ENCODE measurements at regions not wholly inside any gene's neighbourhood (a gene's known extent, or its start where the extent isn't known, plus 50 kb on each side); places are given as distances from the start of the nearest gene placed in this dataset.

DNA sequence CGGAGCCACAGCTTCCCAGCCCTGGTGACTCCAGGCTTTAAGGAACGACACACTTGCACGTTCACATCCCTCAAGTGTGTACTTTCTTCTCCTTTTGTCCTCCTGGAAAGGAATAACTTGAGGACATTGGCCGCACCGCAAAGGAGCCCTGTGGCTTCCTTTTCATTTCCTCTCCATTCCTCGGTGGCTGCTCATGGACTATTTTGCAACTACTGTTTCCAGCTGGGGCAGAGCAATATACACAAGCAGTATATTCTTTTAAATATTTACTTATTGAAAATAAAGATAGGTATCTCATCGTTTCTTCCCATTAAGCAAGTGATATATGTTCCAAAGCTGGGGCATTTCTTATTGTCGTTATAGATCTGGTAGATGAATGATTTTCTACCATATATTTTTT lies 97.2 kb upstream of the LYZL1 start:
- Mint-ChIP-seq H3K36me3 (ENCODE audit: low read depth, unreplicated experiment) (no peaks in the 10 kb centered on the region), H3K4me1 (ENCODE audit: low read depth, unreplicated experiment) (peaks cover 4% of the 10 kb centered on the region), H3K4me3 (ENCODE audit: unreplicated experiment) (no peak overlapping the region), H3K9me3 (ENCODE audit: unreplicated experiment) (peaks cover 13% of the 10 kb centered on the region), H3K27me3 (ENCODE audit: low read depth, unreplicated experiment) (peaks cover 2% of the 10 kb centered on the region), H3K27ac (ENCODE audit: unreplicated experiment) (no peak overlapping the region)
- Histone ChIP-seq H3K36me3 (ENCODE audit: insufficient read depth, low read length) (no peaks in the 10 kb centered on the region), H3K4me3 (ENCODE audit: insufficient read depth, low read depth, low read length) (no peak overlapping the region), H3K4me2 (ENCODE audit: low read length) (no peak overlapping the region), H3K79me2 (ENCODE audit: insufficient read depth, low read length) (no peaks in the 10 kb centered on the region), H3K4me1 (ENCODE audit: insufficient read depth, low read length) (peaks cover 2% of the 10 kb centered on the region), H3K27me3 (ENCODE audit: insufficient read depth, low read length) (no peaks in the 10 kb centered on the region), H2AFZ (ENCODE audit: low read depth, low read length) (no peak overlapping the region), H3K27ac (ENCODE audit: low read depth, low read length) (no peak overlapping the region), H4K20me1 (ENCODE audit: insufficient read depth, low read length) (no peaks in the 10 kb centered on the region), H3K9me3 (ENCODE audit: insufficient read depth, low read depth, low read length) (no peaks in the 10 kb centered on the region), H3K9ac (ENCODE audit: low read length) (no peak overlapping the region)
- DNase-seq (ENCODE audit: low read depth) (no peak), FAIRE-seq (no peak)
- TF ChIP-seq, protein P1, sequence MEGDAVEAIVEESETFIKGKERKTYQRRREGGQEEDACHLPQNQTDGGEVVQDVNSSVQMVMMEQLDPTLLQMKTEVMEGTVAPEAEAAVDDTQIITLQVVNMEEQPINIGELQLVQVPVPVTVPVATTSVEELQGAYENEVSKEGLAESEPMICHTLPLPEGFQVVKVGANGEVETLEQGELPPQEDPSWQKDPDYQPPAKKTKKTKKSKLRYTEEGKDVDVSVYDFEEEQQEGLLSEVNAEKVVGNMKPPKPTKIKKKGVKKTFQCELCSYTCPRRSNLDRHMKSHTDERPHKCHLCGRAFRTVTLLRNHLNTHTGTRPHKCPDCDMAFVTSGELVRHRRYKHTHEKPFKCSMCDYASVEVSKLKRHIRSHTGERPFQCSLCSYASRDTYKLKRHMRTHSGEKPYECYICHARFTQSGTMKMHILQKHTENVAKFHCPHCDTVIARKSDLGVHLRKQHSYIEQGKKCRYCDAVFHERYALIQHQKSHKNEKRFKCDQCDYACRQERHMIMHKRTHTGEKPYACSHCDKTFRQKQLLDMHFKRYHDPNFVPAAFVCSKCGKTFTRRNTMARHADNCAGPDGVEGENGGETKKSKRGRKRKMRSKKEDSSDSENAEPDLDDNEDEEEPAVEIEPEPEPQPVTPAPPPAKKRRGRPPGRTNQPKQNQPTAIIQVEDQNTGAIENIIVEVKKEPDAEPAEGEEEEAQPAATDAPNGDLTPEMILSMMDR (IDR thresholded peaks at IDR 0.05; ENCODE audit: insufficient read depth, low read depth, low read length) = no peak
- no peak for TF ChIP-seq EZH2 (IDR thresholded peaks at IDR 0.05; ENCODE audit: insufficient read depth, low read length)

DNA sequence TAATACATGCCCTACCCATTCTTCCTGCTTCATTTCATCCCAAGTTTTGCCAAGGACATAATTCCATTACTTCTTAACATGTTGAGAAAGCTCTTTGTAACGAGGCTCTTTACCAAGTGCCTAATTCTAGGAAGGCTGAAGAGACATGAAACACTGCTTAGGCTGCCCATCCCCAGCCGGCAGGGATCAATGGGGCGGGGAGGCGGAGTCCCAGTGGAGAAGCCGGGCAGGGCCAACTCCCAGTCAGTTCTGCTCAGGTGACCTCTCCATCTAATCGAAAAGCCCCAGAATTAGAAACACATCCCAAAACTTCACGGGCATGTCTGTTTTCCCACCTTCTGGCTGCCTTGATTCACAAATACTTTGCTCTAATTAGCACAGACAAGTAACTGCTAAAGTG lies 89.5 kb upstream of the LYZL1 start:
- no peak overlapping the region for H3K9ac ChIP-seq (ENCODE audit: low read length)
- no peak overlapping the region for H3K27ac ChIP-seq (ENCODE audit: low read depth, low read length)
- no peaks in the 10 kb centered on the region for H3K36me3 Mint-ChIP-seq (ENCODE audit: low read depth, unreplicated experiment)
- peaks cover 4% of the 10 kb centered on the region for H3K9me3 Mint-ChIP-seq (ENCODE audit: unreplicated experiment)
- no peak overlapping the region for H3K4me3 ChIP-seq (ENCODE audit: insufficient read depth, low read depth, low read length)
- H3K36me3 ChIP-seq (ENCODE audit: insufficient read depth, low read length) = no peaks in the 10 kb centered on the region
- no peaks in the 10 kb centered on the region for H3K27me3 ChIP-seq (ENCODE audit: insufficient read depth, low read length)
- no peaks in the 10 kb centered on the region for H4K20me1 ChIP-seq (ENCODE audit: insufficient read depth, low read length)
- no peaks in the 10 kb centered on the region for H3K4me1 ChIP-seq (ENCODE audit: insufficient read depth, low read length)
- H2AFZ ChIP-seq (ENCODE audit: low read depth, low read length) = no peak overlapping the region
- FAIRE-seq (no peak), DNase-seq (ENCODE audit: low read depth) (no peak)
- H3K9me3 ChIP-seq (ENCODE audit: insufficient read depth, low read depth, low read length) = no peaks in the 10 kb centered on the region
- H3K4me1 Mint-ChIP-seq (ENCODE audit: low read depth, unreplicated experiment) = peaks cover 6% of the 10 kb centered on the region
- no peak overlapping the region for H3K4me2 ChIP-seq (ENCODE audit: low read length)
- no peak overlapping the region for H3K27ac Mint-ChIP-seq (ENCODE audit: unreplicated experiment)
- peaks cover 4% of the 10 kb centered on the region for H3K27me3 Mint-ChIP-seq (ENCODE audit: low read depth, unreplicated experiment)
- no peak overlapping the region for H3K4me3 Mint-ChIP-seq (ENCODE audit: unreplicated experiment)
- TF ChIP-seq, protein P1 (IDR thresholded peaks at IDR 0.05; ENCODE audit: insufficient read depth, low read depth, low read length) = no peak
- no peak for TF ChIP-seq EZH2 (IDR thresholded peaks at IDR 0.05; ENCODE audit: insufficient read depth, low read length)
- no peaks in the 10 kb centered on the region for H3K79me2 ChIP-seq (ENCODE audit: insufficient read depth, low read length)

GRCh38 chr10:29199941-29200679 lies 88.8 kb upstream of the LYZL1 start:
- TF ChIP-seq, protein P1 (IDR thresholded peaks at IDR 0.05; ENCODE audit: insufficient read depth, low read depth, low read length) = no peak
- TF ChIP-seq EZH2 (IDR thresholded peaks at IDR 0.05; ENCODE audit: insufficient read depth, low read length) = no peak
- no peak overlapping the region for H3K9ac ChIP-seq (ENCODE audit: low read length)
- Mint-ChIP-seq H3K4me1 (ENCODE audit: low read depth, unreplicated experiment) (peaks cover 8% of the 10 kb centered on the region), H3K36me3 (ENCODE audit: low read depth, unreplicated experiment) (no peaks in the 10 kb centered on the region), H3K9me3 (ENCODE audit: unreplicated experiment) (peaks cover 4% of the 10 kb centered on the region), H3K4me3 (ENCODE audit: unreplicated experiment) (no peak overlapping the region), H3K27me3 (ENCODE audit: low read depth, unreplicated experiment) (peaks cover 4% of the 10 kb centered on the region), H3K27ac (ENCODE audit: unreplicated experiment) (no peak overlapping the region)
- no peak for DNase-seq (ENCODE audit: low read depth)
- H3K4me1 ChIP-seq (ENCODE audit: insufficient read depth, low read length) = no peaks in the 10 kb centered on the region
- H3K27me3 ChIP-seq (ENCODE audit: insufficient read depth, low read length) = peaks cover 3% of the 10 kb centered on the region
- H3K36me3 ChIP-seq (ENCODE audit: insufficient read depth, low read length) = no peaks in the 10 kb centered on the region
- H2AFZ ChIP-seq (ENCODE audit: low read depth, low read length) = no peak overlapping the region
- no peaks in the 10 kb centered on the region for H3K79me2 ChIP-seq (ENCODE audit: insufficient read depth, low read length)
- no peak for FAIRE-seq
- H3K4me2 ChIP-seq (ENCODE audit: low read length) = peak overlapping the region; percentile 57
- no peaks in the 10 kb centered on the region for H4K20me1 ChIP-seq (ENCODE audit: insufficient read depth, low read length)
- H3K9me3 ChIP-seq (ENCODE audit: insufficient read depth, low read depth, low read length) = no peaks in the 10 kb centered on the region
- no peak overlapping the region for H3K4me3 ChIP-seq (ENCODE audit: insufficient read depth, low read depth, low read length)
- no peak overlapping the region for H3K27ac ChIP-seq (ENCODE audit: low read depth, low read length)
